UCSD-AML1 (cell line): ENCODE measurements at regions not wholly inside any gene's neighbourhood (a gene's known extent, or its start where the extent isn't known, plus 50 kb on each side); places are given as distances from the start of the nearest gene placed in this dataset.

Source experiments
- DNase-seq: peaks from one replicate; lab custom pipeline; 2025; ENCODE audit not compliant: unreplicated experiment; lab: John Stamatoyannopoulos, UW

GRCh38 chr22:49034836-49035817 is 792.5 kb downstream of the BRD1 start:
- DNase-seq = no peak

GRCh38 chr22:49033616-49034015 is 794.1 kb downstream of the BRD1 start:
- no peak for DNase-seq

- no peak for DNase-seq
Measured at GRCh38 chr22:49032821-49033220, 794.9 kb downstream of the BRD1 start.

GRCh38 chr22:49031746-49032330 is 795.8 kb downstream of the BRD1 start:
- no peak for DNase-seq

GRCh38 chr22:49028111-49028510 is 799.6 kb downstream of the BRD1 start:
- no peak for DNase-seq

GRCh38 chr22:49027368-49027670 is 800.4 kb downstream of the BRD1 start:
- no peak for DNase-seq

GRCh38 chr22:49026494-49027367 is 800.9 kb downstream of the BRD1 start:
- no peak for DNase-seq

GRCh38 chr22:49025791-49026493 is 801.7 kb downstream of the BRD1 start:
- DNase-seq = no peak

- DNase-seq = no peak
Measured at GRCh38 chr22:49024775-49025440, 802.8 kb downstream of the BRD1 start.

GRCh38 chr22:49023879-49024774 is 803.5 kb downstream of the BRD1 start:
- DNase-seq = no peak

GRCh38 chr22:49023161-49023878 is 804.4 kb downstream of the BRD1 start:
- DNase-seq = no peak

GRCh38 chr22:49022816-49023160 is 804.9 kb downstream of the BRD1 start:
- DNase-seq = no peak

- no peak for DNase-seq
Measured at GRCh38 chr22:49021926-49022815, 805.5 kb downstream of the BRD1 start.

- no peak for DNase-seq
Measured at GRCh38 chr22:49021131-49021925, 806.3 kb downstream of the BRD1 start.

GRCh38 chr22:49019737-49020713 is 807.6 kb downstream of the BRD1 start:
- DNase-seq = no peak

- DNase-seq = no peak
Measured at GRCh38 chr22:49018601-49019000, 809.1 kb downstream of the BRD1 start.
